Thyroid gland (tissue), 4 donors: ENCODE measurements at regions not wholly inside any gene's neighbourhood (a gene's known extent, or its start where the extent isn't known, plus 50 kb on each side); places are given as distances from the start of the nearest gene placed in this dataset.

Experiments used
- DNase-seq, 2 donors: peaks; one replicate each; pipeline ENCODE4 v3.0.0-alpha.2; 2019
- H3K27ac ChIP-seq, 3 donors: fragments of 200-600 bp; sonication (generic); 1 replicate in 2 of 3; 2 replicates in 1 of 3; pipeline ENCODE4 v1.5.1; 2016 to 2019; ENCODE audit warnings: mild to moderate bottlenecking in 1 of 3, moderate library complexity in 1 of 3
- H3K27me3 ChIP-seq: fragments of 200-600 bp; sonication (generic); one replicate; pipeline ENCODE4 v1.5.1; 2019
- H3K36me3 ChIP-seq, 2 donors: fragments of 200-600 bp; sonication (generic); one replicate each; pipeline ENCODE4 v1.5.1; 2016 to 2019
- H3K4me1 ChIP-seq, 2 donors: fragments of 200-600 bp; sonication (generic); one replicate each; pipeline ENCODE4 v1.5.1; 2017 to 2019
- H3K4me3 ChIP-seq, 3 donors: fragments of 200-600 bp; sonication (generic); replicated peaks in 1 of 3; 1 replicate in 2 of 3; 2 replicates in 1 of 3; pipeline ENCODE4 v1.5.1; 2016; ENCODE audit warnings: mild to moderate bottlenecking in 1 of 3
- H3K9me3 ChIP-seq: fragments of 200-600 bp; sonication (generic); one replicate; pipeline ENCODE4 v1.5.1; 2017
- CTCF ChIP-seq, 6 experiments: fragments of 200-600 bp in 3 of 6; fragments of 450-650 bp in 3 of 6; sonication (generic) in 3 of 6; IDR thresholded peaks; one replicate each; pipeline ENCODE4 v1.5.1; 2016 to 2019; ENCODE audit warnings: antibody characterized with exemption in 6 of 6, mild to moderate bottlenecking in 2 of 6, inconsistent platforms in 1 of 6, moderate library complexity in 1 of 6
- POLR2A ChIP-seq, 2 donors: fragments of 450-650 bp; IDR thresholded peaks; one replicate each; pipeline ENCODE4 v1.6.1; 2017; ENCODE audit warnings: antibody characterized with exemption in 2 of 2, mild to moderate bottlenecking in 2 of 2, moderate library complexity in 1 of 2
- WGBS, 2 donors: methylation state at CpG; one replicate each; pipeline ENCODE4 v1.1.5; 2017; 5-methylcytosine and 5-hydroxymethylcytosine counted together
- intact Hi-C: fragments of 100-400 bp; cut with DNase I; formaldehyde crosslinking; loops from one replicate; pipeline ENCODE4 v1.15.1; 2023

GRCh38 chr13:30850204-30850866, 55.7 kb upstream of the MEDAG start:
- Histone ChIP-seq H3K27ac (no peak overlapping the region), H3K4me1 (no peaks in the 10 kb centered on the region), H3K27me3 (no peaks in the 10 kb centered on the region), H3K4me3 (no peak overlapping the region), H3K9me3 (no peaks in the 10 kb centered on the region), H3K36me3 (no peaks in the 10 kb centered on the region)
- TF ChIP-seq CTCF (IDR thresholded peaks at IDR 0.05), result no peak
- no peak for TF ChIP-seq POLR2A (IDR thresholded peaks at IDR 0.05)
- WGBS, 2 donors, result 92 to 93% methylated on average over 2 of the region's 2 CpGs
- DNase-seq, result no peak
- intact Hi-C loops, result no loop called here

GRCh38 chr13:30850867-30851211, 55.2 kb upstream of the MEDAG start:
- intact Hi-C loops, result no loop called here
- Histone ChIP-seq H3K27ac (no peak overlapping the region), H3K4me1 (no peaks in the 10 kb centered on the region), H3K4me3 (no peak overlapping the region), H3K27me3 (no peaks in the 10 kb centered on the region), H3K36me3 (no peaks in the 10 kb centered on the region), H3K9me3 (no peaks in the 10 kb centered on the region)
- TF ChIP-seq POLR2A (IDR thresholded peaks at IDR 0.05) (no peak), CTCF (IDR thresholded peaks at IDR 0.05) (no peak)
- DNase-seq, result no peak

GRCh38 chr13:30851697-30852096, 54.4 kb upstream of the MEDAG start:
- WGBS, 2 donors, result 70 to 92% methylated on average over 5 of the region's 5 CpGs

GRCh38 chr13:30855569-30855968, 50.5 kb upstream of the MEDAG start:
- no peak overlapping the region for H3K27ac ChIP-seq
- 67 to 86% methylated on average over 2 to 3 of the region's 3 CpGs for WGBS, 2 donors
- no peaks in the 10 kb centered on the region for H3K27me3 ChIP-seq
- H3K4me1 ChIP-seq, result peaks cover 0 to 8% of the 10 kb centered on the region in 2 donors
- TF ChIP-seq CTCF (IDR thresholded peaks at IDR 0.05) (no peak), POLR2A (IDR thresholded peaks at IDR 0.05) (no peak)
- no peak overlapping the region for H3K4me3 ChIP-seq
- intact Hi-C loops, result no loop called here
- DNase-seq, result no peak
- H3K36me3 ChIP-seq, result no peaks in the 10 kb centered on the region
- H3K9me3 ChIP-seq, result no peaks in the 10 kb centered on the region

More at GRCh38 chr13:30851697-30852096, 54.4 kb upstream of the MEDAG start:
- no peaks in the 10 kb centered on the region for H3K27me3 ChIP-seq
- H3K4me3 ChIP-seq, result no peak overlapping the region
- no peaks in the 10 kb centered on the region for H3K9me3 ChIP-seq
- DNase-seq, result no peak
- TF ChIP-seq POLR2A (IDR thresholded peaks at IDR 0.05), result no peak
- TF ChIP-seq CTCF (IDR thresholded peaks at IDR 0.05), result no peak
- intact Hi-C loops, result no loop called here
- no peak overlapping the region for H3K27ac ChIP-seq
- no peaks in the 10 kb centered on the region for H3K36me3 ChIP-seq
- H3K4me1 ChIP-seq, result no peaks in the 10 kb centered on the region

- H3K27ac ChIP-seq, result no peak overlapping the region
- no peaks in the 10 kb centered on the region for H3K27me3 ChIP-seq
- WGBS, 2 donors, result 89 to 93% methylated on average over 9 of the region's 9 CpGs
- no peak for TF ChIP-seq POLR2A (IDR thresholded peaks at IDR 0.05)
- TF ChIP-seq CTCF (IDR thresholded peaks at IDR 0.05), result no peak
- DNase-seq, result no peak
- no peaks in the 10 kb centered on the region for H3K36me3 ChIP-seq
- peaks cover 0 to 8% of the 10 kb centered on the region in 2 donors for H3K4me1 ChIP-seq
- intact Hi-C loops, result no loop called here
- H3K9me3 ChIP-seq, result no peaks in the 10 kb centered on the region
- no peak overlapping the region for H3K4me3 ChIP-seq
Observed at GRCh38 chr13:30856005-30856790, 49.9 kb upstream of the MEDAG start.
